HCT116 (cell line): ENCODE measurements at regions not wholly inside any gene's neighbourhood (a gene's known extent, or its start where the extent isn't known, plus 50 kb on each side); places are given as distances from the start of the nearest gene placed in this dataset.

Experiments
- ATAC-seq: fragments of 200-7000 bp; cut with Tn5 transposase; 2 replicates; pipeline ENCODE4 v1.9.1; 2020; ENCODE audit warnings: mild to moderate bottlenecking, moderate library complexity
- BruUV-seq: library from RNA; stranded (reverse); fragments of 400-500 nt; replicated peaks from 2 replicates; lab custom pipeline; 2021; lab: Mats Ljungman, UMichigan
- CTCF ChIA-PET: fragments of 300-600 bp; sonication (Branson Sonifier 250); formaldehyde crosslinking; loops from one replicate; lab custom pipeline; 2021; ENCODE audit warnings: antibody characterized with exemption; lab: Charles Lee
- POLR2A ChIA-PET: fragments of 300-600, 350-600 bp; sonication (Branson Sonifier 250); formaldehyde crosslinking; loops from one replicate; lab custom pipeline; 2021; ENCODE audit warnings: antibody characterized with exemption; lab: Charles Lee
- RAD21 ChIA-PET, 2 experiments: fragments of 300-600 bp; sonication (Branson Sonifier 250); formaldehyde crosslinking; loops; one replicate each; lab custom pipeline; 2023; ENCODE audit warnings: low total read pairs in 2 of 2; ENCODE audit not compliant: uncharacterized antibody in 2 of 2, unreplicated experiment in 2 of 2, low non-redundant PET in 1 of 2; lab: Charles Lee
- DNase-seq: peaks from one replicate; pipeline ENCODE4 v3.0.0-alpha.2; 2010; ENCODE audit warnings: low read depth, low spot score
- H2AFZ ChIP-seq: fragments of 200-600 bp; shearing (Covaris generic), sonication (generic); 2 replicates; pipeline ENCODE4 v1.6.1; 2017; ENCODE audit warnings: low read depth, mixed run types, mixed read lengths, antibody characterized with exemption, low read length; ENCODE audit not compliant: poor library complexity, severe bottlenecking
- H3K27ac ChIP-seq: 2 replicates; pipeline ENCODE4 v1.5.1; 2012; ENCODE audit warnings: low read depth, low read length
- H3K27me3 ChIP-seq: fragments of 200-600 bp; sonication (generic); 2 replicates; pipeline ENCODE4 v1.6.1; 2016; ENCODE audit warnings: mixed run types, low read length, mixed read lengths; ENCODE audit not compliant: insufficient read depth
- H3K36me3 ChIP-seq, 2 experiments: fragments of 200-500 bp in 1 of 2; fragments of 200-600 bp in 1 of 2; sonication (Bioruptor generic) in 1 of 2; sonication (generic) in 1 of 2; 2 replicates each; pipeline versions ENCODE4 v1.5.1 to v1.6.1; 2014 to 2016; ENCODE audit warnings: low read length in 2 of 2, inconsistent platforms in 1 of 2, mixed read lengths in 1 of 2, mixed run types in 1 of 2; ENCODE audit not compliant: insufficient read depth in 2 of 2, control insufficient read depth in 1 of 2
- H3K4me1 ChIP-seq, 2 experiments: fragments of 200-600 bp in 1 of 2; sonication (generic) in 1 of 2; 2 replicates each; pipeline versions ENCODE4 v1.5.1 to v1.6.1; 2012 to 2017; ENCODE audit warnings: low read length in 2 of 2, inconsistent platforms in 1 of 2, mild to moderate bottlenecking in 1 of 2, mixed read lengths in 1 of 2, mixed run types in 1 of 2, moderate library complexity in 1 of 2; ENCODE audit not compliant: insufficient read depth in 2 of 2, control insufficient read depth in 1 of 2
- H3K4me2 ChIP-seq: fragments of 200-600 bp; sonication (generic); 2 replicates; pipeline ENCODE4 v1.6.1; 2017; ENCODE audit warnings: mixed run types, low read length, mixed read lengths
- H3K4me3 ChIP-seq, 2 experiments: fragments of 200-600 bp in 1 of 2; sonication (generic) in 1 of 2; replicated peaks in 1 of 2; 2 replicates each; pipeline ENCODE4 v1.5.1; 2011 to 2016; ENCODE audit warnings: low read length in 2 of 2, control low read depth in 1 of 2, low read depth in 1 of 2, mild to moderate bottlenecking in 1 of 2, mixed read lengths in 1 of 2, mixed run types in 1 of 2
- H3K79me2 ChIP-seq: fragments of 200-600 bp; sonication (generic); 2 replicates; pipeline ENCODE4 v1.6.1; 2017; ENCODE audit warnings: mild to moderate bottlenecking, mixed run types, low read length, moderate library complexity, mixed read lengths; ENCODE audit not compliant: insufficient read depth
- H3K9ac ChIP-seq: fragments of 200-600 bp; sonication (generic); 2 replicates; pipeline ENCODE4 v1.6.1; 2016; ENCODE audit warnings: low read length, mixed read lengths
- H3K9me2 ChIP-seq: fragments of 200-600 bp; sonication (generic), shearing (Covaris generic); 2 replicates; pipeline ENCODE4 v1.6.1; 2017; ENCODE audit warnings: mixed run types, mild to moderate bottlenecking, moderate library complexity; ENCODE audit not compliant: insufficient read depth
- H3K9me3 ChIP-seq, 2 experiments: fragments of 200-500 bp in 1 of 2; fragments of 200-600 bp in 1 of 2; sonication (Bioruptor generic) in 1 of 2; sonication (generic) in 1 of 2; 2 replicates each; pipeline ENCODE4 v1.6.1; 2014 to 2017; ENCODE audit warnings: low read length in 2 of 2, mixed read lengths in 2 of 2, inconsistent platforms in 1 of 2, low read depth in 1 of 2, mild to moderate bottlenecking in 1 of 2, mixed run types in 1 of 2, moderate library complexity in 1 of 2; ENCODE audit not compliant: control insufficient read depth in 1 of 2, insufficient read depth in 1 of 2
- H4K20me1 ChIP-seq: fragments of 200-600 bp; sonication (generic), shearing (Covaris generic); 2 replicates; pipeline ENCODE4 v1.6.1; 2017; ENCODE audit warnings: mixed run types, mild to moderate bottlenecking, moderate library complexity; ENCODE audit not compliant: insufficient read depth
- CBX3 ChIP-seq: IDR thresholded peaks from 2 replicates; pipeline ENCODE4 v1.6.1; 2012; ENCODE audit warnings: low read depth
- CEBPB ChIP-seq: IDR thresholded peaks from 2 replicates; pipeline ENCODE4 v1.6.1; 2012; ENCODE audit warnings: low read depth
- CTCF ChIP-seq, 3 experiments: fragments of 200-600 bp in 1 of 3; sonication (generic) in 1 of 3; IDR thresholded peaks in 2 of 3; conservative IDR thresholded peaks in 1 of 3; 2 replicates each; pipeline ENCODE4 v1.5.1; 2012 to 2017; ENCODE audit warnings: low read depth in 2 of 3, low read length in 2 of 3, antibody characterized with exemption in 1 of 3, borderline replicate concordance in 1 of 3, control low read depth in 1 of 3, mild to moderate bottlenecking in 1 of 3, mixed read lengths in 1 of 3, mixed run types in 1 of 3, moderate library complexity in 1 of 3; ENCODE audit not compliant: insufficient read depth in 1 of 3
- EGR1 ChIP-seq: IDR thresholded peaks from 2 replicates; pipeline ENCODE4 v1.6.1; 2012; ENCODE audit warnings: low read depth
- ELF1 ChIP-seq: IDR thresholded peaks from 2 replicates; pipeline ENCODE4 v1.6.1; 2012; ENCODE audit warnings: low read depth, borderline replicate concordance
- EZH2 ChIP-seq: fragments of 200-600 bp; sonication (generic); IDR thresholded peaks from 2 replicates; pipeline ENCODE4 v1.6.1; 2017; ENCODE audit warnings: antibody characterized with exemption, mixed run types
- EZH2phosphoT487 ChIP-seq: fragments of 200-600 bp; IDR thresholded peaks from 2 replicates; pipeline ENCODE4 v1.6.1; 2018; ENCODE audit warnings: antibody characterized with exemption, borderline replicate concordance
- FOSL1 ChIP-seq: IDR thresholded peaks from 2 replicates; pipeline ENCODE4 v1.6.1; 2012; ENCODE audit warnings: low read depth
- JUND ChIP-seq: IDR thresholded peaks from 2 replicates; pipeline ENCODE4 v1.6.1; 2012
- MAX ChIP-seq: IDR thresholded peaks from 2 replicates; pipeline ENCODE4 v1.6.1; 2012
- POLR2AphosphoS5 ChIP-seq: IDR thresholded peaks from 2 replicates; pipeline ENCODE4 v1.6.1; 2011; ENCODE audit warnings: mild to moderate bottlenecking, low read depth, low read length, moderate library complexity
- RAD21 ChIP-seq: IDR thresholded peaks from 2 replicates; pipeline ENCODE4 v1.6.1; 2012; ENCODE audit warnings: low read depth, mild to moderate bottlenecking
- REST ChIP-seq: IDR thresholded peaks from 2 replicates; pipeline ENCODE4 v1.6.1; 2012; ENCODE audit warnings: low read depth
- SIN3A ChIP-seq: IDR thresholded peaks from 2 replicates; pipeline ENCODE4 v1.6.1; 2012; ENCODE audit warnings: low read depth
- SP1 ChIP-seq: IDR thresholded peaks from 2 replicates; pipeline ENCODE4 v1.6.1; 2012; ENCODE audit warnings: low read depth
- SRF ChIP-seq: IDR thresholded peaks from 2 replicates; pipeline ENCODE4 v1.6.1; 2012; ENCODE audit warnings: low read depth
- TCF7L2 ChIP-seq: IDR thresholded peaks from 2 replicates; pipeline ENCODE4 v1.7.0; 2011; ENCODE audit warnings: borderline replicate concordance, inconsistent platforms; ENCODE audit not compliant: insufficient read depth, insufficient read length; ENCODE audit errors: extremely low read depth
- YY1 ChIP-seq: IDR thresholded peaks from 2 replicates; pipeline ENCODE4 v1.6.1; 2011; ENCODE audit warnings: low read length, low read depth, moderate library complexity, mild to moderate bottlenecking; ENCODE audit not compliant: insufficient replicate concordance; ENCODE audit errors: extremely low read depth
- ZBTB33 ChIP-seq: IDR thresholded peaks from 2 replicates; pipeline ENCODE4 v1.6.1; 2011; ENCODE audit warnings: mild to moderate bottlenecking, low read length, moderate library complexity; ENCODE audit not compliant: insufficient replicate concordance; ENCODE audit errors: extremely low read depth
- ZFX ChIP-seq: fragments of 450-650 bp; IDR thresholded peaks from 2 replicates; pipeline ENCODE4 v1.6.1; 2017
- intact Hi-C: fragments of 100-400 bp; cut with micrococcal nuclease; formaldehyde crosslinking; loops from 2 replicates; pipeline ENCODE4 v1.10.0; 2022

GRCh38 chr15:37876900-37877299 lies 57.5 kb upstream of the TMCO5A start:
- H3K9ac ChIP-seq = no peak overlapping the region

More at GRCh38 chr15:37876900-37877299, 57.5 kb upstream of the TMCO5A start:
- Histone ChIP-seq H3K9me3 (no peaks in the 10 kb centered on the region), H4K20me1 (no peaks in the 10 kb centered on the region), H3K9me2 (no peaks in the 10 kb centered on the region), H3K27me3 (peaks cover 27% of the 10 kb centered on the region), H3K27ac (no peak overlapping the region), H3K4me3 (no peak overlapping the region), H3K4me2 (peak overlapping the region; percentile 44), H3K79me2 (no peaks in the 10 kb centered on the region), H3K36me3 (no peaks in the 10 kb centered on the region), H2AFZ (no peak overlapping the region), H3K4me1 (peaks cover 13 to 20% of the 10 kb centered on the region in 2 experiments)
- ATAC-seq (no peak), DNase-seq (no peak)
- ChIA-PET CTCF (no interaction called here), POLR2A (no interaction called here), RAD21 (no interaction called here)
- intact Hi-C loops = no loop called here
- no TSS peak for BruUV-seq
- TF ChIP-seq EZH2phosphoT487 (no peak), ZFX (no peak), CBX3 (no peak), YY1 (no peak), CEBPB (no peak), JUND (no peak), SP1 (no peak), TCF7L2 (no peak), ZBTB33 (no peak), ELF1 (no peak), EGR1 (no peak), SRF (no peak), CTCF (IDR thresholded peaks at IDR 0.05 in 2 of 3, conservative IDR thresholded peaks at IDR 0.05 in 1 of 3; ENCODE audit: borderline replicate concordance in 1 of 3, insufficient read depth in 1 of 3, low read depth in 2 of 3, low read length in 2 of 3) (no peak), RAD21 (no peak), POLR2AphosphoS5 (no peak), SIN3A (no peak), FOSL1 (no peak), MAX (no peak), EZH2 (no peak), REST (no peak)
- TF ChIP-seq, all 23 proteins: peak for 0
